Cardiac fibroblast (primary cell): ENCODE measurements at regions not wholly inside any gene's neighbourhood (a gene's known extent, or its start where the extent isn't known, plus 50 kb on each side); places are given as distances from the start of the nearest gene placed in this dataset.

Experiments used
- DNase-seq, 2 donors: peaks; one replicate each; pipeline versions ENCODE4 v3.0.0 to v3.0.0-alpha.2; 2010; ENCODE audit warnings: low read depth in 2 of 2
- H3K4me3 ChIP-seq, 2 donors: replicated peaks in 1 of 2; 1 replicate in 1 of 2; 2 replicates in 1 of 2; pipeline ENCODE4 v1.5.1; 2011; ENCODE audit warnings: low read depth in 2 of 2, low read length in 2 of 2, mild to moderate bottlenecking in 2 of 2, moderate library complexity in 1 of 2
- CTCF ChIP-seq: IDR thresholded peaks from one replicate; pipeline ENCODE4 v1.5.1; 2011; ENCODE audit warnings: low read depth, mild to moderate bottlenecking, low read length, inconsistent platforms

- DNase-seq, result no peak
- no peak overlapping the region for H3K4me3 ChIP-seq
- TF ChIP-seq CTCF, result no peak
Measured at GRCh38 chr7:110529175-110529574, 561.8 kb upstream of the LRRN3 start.

- TF ChIP-seq CTCF, result no peak
- DNase-seq, result peak in 1 of 2 donors; percentile 15
- H3K4me3 ChIP-seq, result no peak overlapping the region
Measured at GRCh38 chr7:110531186-110531585, 559.7 kb upstream of the LRRN3 start.

- DNase-seq, result peak in 1 of 2 donors; percentile 38
- no peak overlapping the region for H3K4me3 ChIP-seq
- TF ChIP-seq CTCF, result no peak
Measured at GRCh38 chr7:110534241-110534931, 556.5 kb upstream of the LRRN3 start.

GRCh38 chr7:110539216-110539615 is 551.7 kb upstream of the LRRN3 start:
- TF ChIP-seq CTCF, result no peak
- no peak overlapping the region for H3K4me3 ChIP-seq
- DNase-seq, result no peak

GRCh38 chr7:110541962-110542361 is 549.0 kb upstream of the LRRN3 start:
- no peak overlapping the region for H3K4me3 ChIP-seq
- no peak for TF ChIP-seq CTCF
- DNase-seq, result no peak

GRCh38 chr7:110544194-110544593 is 546.7 kb upstream of the LRRN3 start:
- no peak overlapping the region for H3K4me3 ChIP-seq
- no peak for TF ChIP-seq CTCF
- no peak for DNase-seq

- TF ChIP-seq CTCF, result no peak
- no peak for DNase-seq
- no peak overlapping the region for H3K4me3 ChIP-seq
Measured at GRCh38 chr7:110548372-110548771, 542.6 kb upstream of the LRRN3 start.
